B cell (primary cell): ENCODE measurements at regions not wholly inside any gene's neighbourhood (a gene's known extent, or its start where the extent isn't known, plus 50 kb on each side); places are given as distances from the start of the nearest gene placed in this dataset.

ENCODE experiments used
- ATAC-seq: fragments of 200-7000 bp; cut with Tn5 transposase; one replicate; pipeline ENCODE4 v1.10.0; 2021; ENCODE audit warnings: low read depth, mild to moderate bottlenecking, moderate number of reproducible peaks, moderate library complexity
- CTCF ChIA-PET: fragments of 350-600 bp; sonication (Branson Sonifier 250); formaldehyde crosslinking; loops from one replicate; lab custom pipeline; 2021; ENCODE audit warnings: antibody characterized with exemption, inconsistent platforms; lab: Charles Lee
- POLR2A ChIA-PET: fragments of 350-600 bp; sonication (Branson Sonifier 250); formaldehyde crosslinking; loops from one replicate; lab custom pipeline; 2021; ENCODE audit warnings: antibody characterized with exemption; lab: Charles Lee
- DNase-seq: peaks from one replicate; pipeline ENCODE4 v3.0.0; 2013
- H2AFZ ChIP-seq: 2 replicates; pipeline ENCODE4 v1.6.1; 2012; ENCODE audit warnings: mild to moderate bottlenecking, low read depth, low read length; ENCODE audit not compliant: insufficient read depth, poor library complexity, severe bottlenecking
- H3K27ac ChIP-seq, 2 donors: 1 replicate in 1 of 2; 2 replicates in 1 of 2; pipeline ENCODE4 v1.5.1; 2012 to 2013; ENCODE audit warnings: low read length in 2 of 2, mild to moderate bottlenecking in 2 of 2, moderate library complexity in 1 of 2
- H3K27me3 ChIP-seq, 4 experiments: fragments of 200-600 bp in 1 of 4; sonication (generic) in 1 of 4; replicated peaks in 1 of 4; 1 replicate in 2 of 4; 2 replicates in 2 of 4; pipeline versions ENCODE4 v1.6.1 to v1.7.0; 2013 to 2016; ENCODE audit warnings: low read length in 3 of 4, mild to moderate bottlenecking in 2 of 4, mixed read lengths in 1 of 4, moderate library complexity in 1 of 4; ENCODE audit not compliant: insufficient read depth in 4 of 4, control insufficient read depth in 3 of 4; ENCODE audit errors: control extremely low read depth in 1 of 4
- H3K36me3 ChIP-seq, 2 experiments: replicated peaks in 1 of 2; 1 replicate in 1 of 2; 2 replicates in 1 of 2; pipeline versions ENCODE4 v1.6.1 to v1.7.1; 2013; ENCODE audit warnings: low read length in 1 of 2; ENCODE audit not compliant: insufficient read depth in 2 of 2, control insufficient read depth in 1 of 2; ENCODE audit errors: control extremely low read depth in 1 of 2, extremely low read depth in 1 of 2
- H3K4me1 ChIP-seq, 2 donors: fragments of 200-600 bp in 1 of 2; sonication (generic) in 1 of 2; 1 replicate in 1 of 2; 2 replicates in 1 of 2; pipeline versions ENCODE4 v1.5.1 to v1.6.1; 2013 to 2017; ENCODE audit warnings: low read length in 2 of 2; ENCODE audit not compliant: control insufficient read depth in 2 of 2, insufficient read depth in 2 of 2
- H3K4me2 ChIP-seq: replicated peaks from 2 replicates; pipeline ENCODE3; 2012; ENCODE audit warnings: mild to moderate bottlenecking, low read depth, low read length; ENCODE audit not compliant: poor library complexity, severe bottlenecking
- H3K4me3 ChIP-seq, 5 experiments: fragments of 200-600 bp in 1 of 5; sonication (generic) in 1 of 5; 1 replicate in 3 of 5; 2 replicates in 2 of 5; pipeline versions ENCODE4 v1.5.1 to v1.7.0; 2011 to 2016; ENCODE audit warnings: low read length in 4 of 5, mild to moderate bottlenecking in 4 of 5, low read depth in 2 of 5, control low read depth in 1 of 5, moderate library complexity in 1 of 5; ENCODE audit not compliant: insufficient read depth in 1 of 5; ENCODE audit errors: control extremely low read depth in 1 of 5, extremely low read depth in 1 of 5
- H3K79me2 ChIP-seq: fragments of 200-600 bp; sonication (generic); one replicate; pipeline ENCODE4 v1.6.0; 2016; ENCODE audit warnings: low read length; ENCODE audit not compliant: control insufficient read depth, insufficient read depth
- H3K9ac ChIP-seq: fragments of 200-600 bp; sonication (generic); 2 replicates; pipeline ENCODE4 v1.6.1; 2017; ENCODE audit warnings: mild to moderate bottlenecking, low read length, moderate library complexity
- H3K9me3 ChIP-seq, 3 donors: one replicate each; pipeline versions ENCODE4 v1.6.1 to v1.7.1; 2013; ENCODE audit warnings: low read length in 2 of 3; ENCODE audit not compliant: control insufficient read depth in 2 of 3, insufficient read depth in 1 of 3; ENCODE audit errors: control extremely low read depth in 1 of 3
- H4K20me1 ChIP-seq: 2 replicates; pipeline ENCODE4 v1.6.0; 2012; ENCODE audit warnings: mild to moderate bottlenecking, low read length; ENCODE audit not compliant: insufficient read depth, control insufficient read depth, poor library complexity, severe bottlenecking
- H3K27ac Mint-ChIP-seq: one replicate; pipeline ENCODE4 v1.8.0; 2021; ENCODE audit warnings: mixed read lengths
- H3K27me3 Mint-ChIP-seq: one replicate; pipeline ENCODE4 v1.8.0; 2021; ENCODE audit warnings: mixed read lengths
- H3K4me1 Mint-ChIP-seq: one replicate; pipeline ENCODE4 v1.8.0; 2021; ENCODE audit warnings: mixed read lengths
- H3K4me3 Mint-ChIP-seq: one replicate; pipeline ENCODE4 v1.8.0; 2021; ENCODE audit warnings: mixed read lengths
- H3K9me3 Mint-ChIP-seq: one replicate; pipeline ENCODE4 v1.8.0; 2022; ENCODE audit warnings: mixed read lengths; ENCODE audit not compliant: insufficient read depth
- CTCF ChIP-seq: fragments of 200-600 bp; IDR thresholded peaks from one replicate; pipeline ENCODE4 v1.8.0; 2022; ENCODE audit warnings: antibody characterized with exemption, mild to moderate bottlenecking
- EZH2 ChIP-seq: IDR thresholded peaks from 2 replicates; pipeline ENCODE4 v1.6.1; 2012; ENCODE audit warnings: borderline replicate concordance, low read depth, mild to moderate bottlenecking, moderate library complexity, low read length; ENCODE audit not compliant: insufficient read depth, poor library complexity, severe bottlenecking
- WGBS: methylation state at CpG from one replicate; pipeline ENCODE4 v1.1.5; 2013; ENCODE audit warnings: missing lambda C conversion rate; ENCODE audit not compliant: insufficient coverage; 5-methylcytosine and 5-hydroxymethylcytosine counted together
- intact Hi-C: fragments of 100-400 bp; cut with micrococcal nuclease; formaldehyde crosslinking; loops from one replicate; pipeline ENCODE4 v1.10.0; 2022

- Mint-ChIP-seq H3K27me3 (peaks cover 10% of the 10 kb centered on the region), H3K27ac (no peak overlapping the region), H3K4me1 (no peaks in the 10 kb centered on the region), H3K4me3 (no peak overlapping the region), H3K9me3 (peaks cover 2% of the 10 kb centered on the region)
- Histone ChIP-seq H3K36me3 (no peaks in the 10 kb centered on the region), H4K20me1 (no peaks in the 10 kb centered on the region), H3K79me2 (no peaks in the 10 kb centered on the region), H3K27ac (no peak overlapping the region), H3K4me3 (no peak overlapping the region), H3K27me3 (no peaks in the 10 kb centered on the region), H2AFZ (no peak overlapping the region), H3K9ac (no peak overlapping the region), H3K9me3 (peaks cover under 1 to 3% (median 1%) of the 10 kb centered on the region in 3 donors), H3K4me1 (no peaks in the 10 kb centered on the region), H3K4me2 (no peak overlapping the region)
- POLR2A ChIA-PET: no interaction called here
- ATAC-seq: no peak
- TF ChIP-seq CTCF (no peak), EZH2 (no peak)
- CTCF ChIA-PET: interaction anchor here (1.2 kb wide), 1 partner anchor 8 kb away, joined by 4 read pairs; no protein-coding TSS in a partner anchor
- no peak for DNase-seq
- WGBS: 86% methylated on average over 7 of the region's 8 CpGs
- intact Hi-C loops: no loop called here
Measured at GRCh38 chr5:108531367-108532128, 149.7 kb upstream of the FBXL17 start.

- CTCF ChIA-PET: no interaction called here
Measured at GRCh38 chr5:108530706-108531105, 148.8 kb upstream of the FBXL17 start.

More at GRCh38 chr5:108530706-108531105, 148.8 kb upstream of the FBXL17 start:
- Mint-ChIP-seq H3K4me3 (no peak overlapping the region), H3K9me3 (peaks cover 8% of the 10 kb centered on the region), H3K27ac (no peak overlapping the region), H3K4me1 (no peaks in the 10 kb centered on the region), H3K27me3 (peaks cover 10% of the 10 kb centered on the region)
- no peaks in the 10 kb centered on the region for H3K27me3 ChIP-seq
- no peaks in the 10 kb centered on the region for H3K4me1 ChIP-seq
- no peaks in the 10 kb centered on the region for H3K36me3 ChIP-seq
- intact Hi-C loops: no loop called here
- WGBS: 86% methylated on average over 3 of the region's 5 CpGs
- no peaks in the 10 kb centered on the region for H4K20me1 ChIP-seq
- no peak overlapping the region for H3K4me2 ChIP-seq
- no peak overlapping the region for H3K27ac ChIP-seq
- TF ChIP-seq CTCF (no peak), EZH2 (no peak)
- no peak for DNase-seq
- no peaks in the 10 kb centered on the region for H3K79me2 ChIP-seq
- no peak for ATAC-seq
- peaks cover 1 to 3% (median 3%) of the 10 kb centered on the region in 3 donors for H3K9me3 ChIP-seq
- POLR2A ChIA-PET: no interaction called here
- no peak overlapping the region for H3K4me3 ChIP-seq
- H2AFZ ChIP-seq: no peak overlapping the region
- no peak overlapping the region for H3K9ac ChIP-seq
